DOHH2 (cell line): ENCODE measurements at regions not wholly inside any gene's neighbourhood (a gene's known extent, or its start where the extent isn't known, plus 50 kb on each side); places are given as distances from the start of the nearest gene placed in this dataset.

Experiments used
- EZH2phosphoT487 ChIP-seq: fragments of 200-600 bp; sonication (generic); IDR thresholded peaks from 2 replicates; pipeline ENCODE4 v1.6.1; 2017; ENCODE audit warnings: borderline replicate concordance, mild to moderate bottlenecking, antibody characterized with exemption, low read length, moderate library complexity, mixed read lengths
- TF ChIP-seq, protein P1 (sequence below): fragments of 200-600 bp; sonication (generic); IDR thresholded peaks from one replicate; pipeline ENCODE4 v1.5.1; 2014; ENCODE audit warnings: antibody characterized with exemption, mild to moderate bottlenecking, low read depth, low read length; ENCODE audit not compliant: poor library complexity, severe bottlenecking

GRCh38 chr2:45072064-45072861 lies 63.0 kb upstream of the SIX2 start:
- TF ChIP-seq, protein P1, sequence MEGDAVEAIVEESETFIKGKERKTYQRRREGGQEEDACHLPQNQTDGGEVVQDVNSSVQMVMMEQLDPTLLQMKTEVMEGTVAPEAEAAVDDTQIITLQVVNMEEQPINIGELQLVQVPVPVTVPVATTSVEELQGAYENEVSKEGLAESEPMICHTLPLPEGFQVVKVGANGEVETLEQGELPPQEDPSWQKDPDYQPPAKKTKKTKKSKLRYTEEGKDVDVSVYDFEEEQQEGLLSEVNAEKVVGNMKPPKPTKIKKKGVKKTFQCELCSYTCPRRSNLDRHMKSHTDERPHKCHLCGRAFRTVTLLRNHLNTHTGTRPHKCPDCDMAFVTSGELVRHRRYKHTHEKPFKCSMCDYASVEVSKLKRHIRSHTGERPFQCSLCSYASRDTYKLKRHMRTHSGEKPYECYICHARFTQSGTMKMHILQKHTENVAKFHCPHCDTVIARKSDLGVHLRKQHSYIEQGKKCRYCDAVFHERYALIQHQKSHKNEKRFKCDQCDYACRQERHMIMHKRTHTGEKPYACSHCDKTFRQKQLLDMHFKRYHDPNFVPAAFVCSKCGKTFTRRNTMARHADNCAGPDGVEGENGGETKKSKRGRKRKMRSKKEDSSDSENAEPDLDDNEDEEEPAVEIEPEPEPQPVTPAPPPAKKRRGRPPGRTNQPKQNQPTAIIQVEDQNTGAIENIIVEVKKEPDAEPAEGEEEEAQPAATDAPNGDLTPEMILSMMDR = no peak
- no peak for TF ChIP-seq EZH2phosphoT487
